Suprapubic skin (tissue), 4 donors: ENCODE measurements at regions not wholly inside any gene's neighbourhood (a gene's known extent, or its start where the extent isn't known, plus 50 kb on each side); places are given as distances from the start of the nearest gene placed in this dataset.

Source experiments
- CTCF ChIP-seq, 2 donors: fragments of 200-600 bp in 1 of 2; fragments of 450-650 bp in 1 of 2; sonication (generic) in 1 of 2; IDR thresholded peaks; one replicate each; pipeline ENCODE4 v1.5.1; 2016 to 2019; ENCODE audit warnings: antibody characterized with exemption in 2 of 2, mild to moderate bottlenecking in 1 of 2, moderate library complexity in 1 of 2
- EP300 ChIP-seq: sonication (generic); formaldehyde crosslinking; IDR thresholded peaks from one replicate; pipeline ENCODE4 v1.6.1; 2017; ENCODE audit warnings: antibody characterized with exemption
- POLR2A ChIP-seq, 2 donors: fragments of 450-650 bp; IDR thresholded peaks; one replicate each; pipeline ENCODE4 v1.6.1; 2017; ENCODE audit warnings: antibody characterized with exemption in 2 of 2, mild to moderate bottlenecking in 2 of 2, moderate library complexity in 2 of 2
- POLR2AphosphoS5 ChIP-seq, 3 donors: sonication (generic); formaldehyde crosslinking; IDR thresholded peaks; one replicate each; pipeline ENCODE4 v1.6.1; 2017; ENCODE audit warnings: antibody characterized with exemption in 3 of 3

- TF ChIP-seq CTCF (IDR thresholded peaks at IDR 0.05) = no peak
- TF ChIP-seq POLR2AphosphoS5 (IDR thresholded peaks at IDR 0.05) = no peak
- TF ChIP-seq EP300 = no peak
- TF ChIP-seq POLR2A (IDR thresholded peaks at IDR 0.05) = no peak
These were observed 197.0 kb upstream of the EYS start for GRCh38 chr6:65903992-65904391.
